ENCODE measurements at regions not wholly inside any gene's neighbourhood (a gene's known extent, or its start where the extent isn't known, plus 50 kb on each side); places are given as distances from the start of the nearest gene placed in this dataset.
A peak's percentile ranks its signal among the peaks of the same experiment; 100 is the strongest.

- POLR2A ChIA-PET: no interaction called here
- peaks cover 6 to 23% (median 19%) of the 10 kb centered on the region in 5 donors for H3K27me3 Mint-ChIP-seq
Observed at GRCh38 chr15:95168951-95169431, 937.6 kb downstream of the MCTP2 start.

GRCh38 chr15:95169541-95170459 is 938.4 kb downstream of the MCTP2 start:
- H3K27me3 Mint-ChIP-seq: peaks cover 6 to 23% (median 19%) of the 10 kb centered on the region in 5 donors
- H3K9me3 Mint-ChIP-seq: peaks cover 0 to 17% (median 4%) of the 10 kb centered on the region in 9 donors
- ATAC-seq: no peak

More at GRCh38 chr15:95168951-95169431, 937.6 kb downstream of the MCTP2 start:
- Mint-ChIP-seq H3K36me3 (peaks cover 0 to 4% (median 0%) of the 10 kb centered on the region in 3 donors), H3K4me1 (no peaks in the 10 kb centered on the region), H3K4me3 (no peak overlapping the region), H3K9me3 (peaks cover 0 to 17% (median 4%) of the 10 kb centered on the region in 9 donors), H3K27ac (no peak overlapping the region)
- ATAC-seq (no peak), DNase-seq (no peak)

GRCh38 chr15:95170561-95171380 is 939.4 kb downstream of the MCTP2 start:
- Mint-ChIP-seq H3K27ac (no peak overlapping the region), H3K4me1 (no peaks in the 10 kb centered on the region), H3K9me3 (peaks cover 0 to 17% (median 4%) of the 10 kb centered on the region in 9 donors), H3K36me3 (peaks cover 0 to 4% (median 0%) of the 10 kb centered on the region in 3 donors), H3K27me3 (peaks cover 6 to 23% (median 17%) of the 10 kb centered on the region in 5 donors), H3K4me3 (no peak overlapping the region)
- DNase-seq (no peak), ATAC-seq (no peak)
- POLR2A ChIA-PET: no interaction called here

More at GRCh38 chr15:95169541-95170459, 938.4 kb downstream of the MCTP2 start:
- POLR2A ChIA-PET: no interaction called here
- no peak for DNase-seq
- Mint-ChIP-seq H3K36me3 (peaks cover 0 to 4% (median 0%) of the 10 kb centered on the region in 3 donors), H3K4me1 (no peaks in the 10 kb centered on the region), H3K4me3 (no peak overlapping the region), H3K27ac (no peak overlapping the region)

- no peak for DNase-seq
- H3K36me3 Mint-ChIP-seq: peaks cover 0 to 4% (median 0%) of the 10 kb centered on the region in 3 donors
- H3K27ac Mint-ChIP-seq: no peak overlapping the region
- peaks cover 0 to 12% (median 4%) of the 10 kb centered on the region in 9 donors for H3K9me3 Mint-ChIP-seq
- peaks cover 6 to 20% (median 15%) of the 10 kb centered on the region in 5 donors for H3K27me3 Mint-ChIP-seq
- no peaks in the 10 kb centered on the region for H3K4me1 Mint-ChIP-seq
- no peak for ATAC-seq
- POLR2A ChIA-PET: no interaction called here
- H3K4me3 Mint-ChIP-seq: no peak overlapping the region
Observed at GRCh38 chr15:95171564-95171963, 940.2 kb downstream of the MCTP2 start.

GRCh38 chr15:95174301-95175259 is 943.2 kb downstream of the MCTP2 start:
- H3K4me1 Mint-ChIP-seq: no peaks in the 10 kb centered on the region
- peaks cover 5 to 17% (median 15%) of the 10 kb centered on the region in 5 donors for H3K27me3 Mint-ChIP-seq
- DNase-seq (no peak), ATAC-seq (no peak)
- POLR2A ChIA-PET: no interaction called here
- peaks cover 0 to 4% (median 0%) of the 10 kb centered on the region in 9 donors for H3K9me3 Mint-ChIP-seq
- peak overlapping the region in 1 of 10 donors; percentile 38 for H3K4me3 Mint-ChIP-seq
- H3K27ac Mint-ChIP-seq: no peak overlapping the region
- H3K36me3 Mint-ChIP-seq: no peaks in the 10 kb centered on the region

GRCh38 chr15:95175914-95176658 is 944.7 kb downstream of the MCTP2 start:
- H3K4me3 Mint-ChIP-seq: no peak overlapping the region
- POLR2A ChIA-PET: no interaction called here

GRCh38 chr15:95176794-95177577 is 945.6 kb downstream of the MCTP2 start:
- Mint-ChIP-seq H3K4me1 (no peaks in the 10 kb centered on the region), H3K4me3 (no peak overlapping the region), H3K27me3 (peaks cover 0 to 8% (median 3%) of the 10 kb centered on the region in 5 donors), H3K36me3 (peaks cover 0 to 13% (median 0%) of the 10 kb centered on the region in 3 donors), H3K27ac (no peak overlapping the region), H3K9me3 (peaks cover 0 to 20% (median 10%) of the 10 kb centered on the region in 9 donors)
- no peak for ATAC-seq
- DNase-seq: no peak
- POLR2A ChIA-PET: no interaction called here

More at GRCh38 chr15:95175914-95176658, 944.7 kb downstream of the MCTP2 start:
- DNase-seq (no peak), ATAC-seq (no peak)
- H3K9me3 Mint-ChIP-seq: peaks cover 0 to 15% (median 9%) of the 10 kb centered on the region in 9 donors
- no peak overlapping the region for H3K27ac Mint-ChIP-seq
- peaks cover 0 to 13% (median 0%) of the 10 kb centered on the region in 3 donors for H3K36me3 Mint-ChIP-seq
- H3K4me1 Mint-ChIP-seq: no peaks in the 10 kb centered on the region
- peaks cover 4 to 12% (median 5%) of the 10 kb centered on the region in 5 donors for H3K27me3 Mint-ChIP-seq

GRCh38 chr15:95180530-95180929 is 949.2 kb downstream of the MCTP2 start:
- Mint-ChIP-seq H3K27me3 (peaks cover 0 to 4% (median 2%) of the 10 kb centered on the region in 5 donors), H3K4me1 (no peaks in the 10 kb centered on the region), H3K36me3 (peaks cover 0 to 13% (median 0%) of the 10 kb centered on the region in 3 donors), H3K27ac (no peak overlapping the region), H3K9me3 (peaks cover 0 to 20% (median 10%) of the 10 kb centered on the region in 9 donors), H3K4me3 (no peak overlapping the region)
- POLR2A ChIA-PET: no interaction called here
- ATAC-seq (no peak), DNase-seq (no peak)

GRCh38 chr15:95182091-95182490 is 950.7 kb downstream of the MCTP2 start:
- peaks cover 0 to 20% (median 10%) of the 10 kb centered on the region in 9 donors for H3K9me3 Mint-ChIP-seq
- DNase-seq (no peak), ATAC-seq (no peak)
- no peaks in the 10 kb centered on the region for H3K4me1 Mint-ChIP-seq
- peaks cover 0 to 13% (median 0%) of the 10 kb centered on the region in 3 donors for H3K36me3 Mint-ChIP-seq
- H3K27me3 Mint-ChIP-seq: peaks cover 0 to 3% (median 1%) of the 10 kb centered on the region in 5 donors
- H3K4me3 Mint-ChIP-seq: no peak overlapping the region
- POLR2A ChIA-PET: no interaction called here
- no peak overlapping the region for H3K27ac Mint-ChIP-seq

- Mint-ChIP-seq H3K27me3 (peaks cover 0 to 10% (median 0%) of the 10 kb centered on the region in 5 donors), H3K4me3 (no peak overlapping the region), H3K9me3 (peaks cover 0 to 9% (median 1%) of the 10 kb centered on the region in 9 donors), H3K27ac (no peak overlapping the region), H3K4me1 (no peaks in the 10 kb centered on the region), H3K36me3 (no peaks in the 10 kb centered on the region)
- ATAC-seq (no peak), DNase-seq (no peak)
- POLR2A ChIA-PET: no interaction called here
Observed at GRCh38 chr15:95192923-95193322, 961.6 kb downstream of the MCTP2 start.

GRCh38 chr15:95194746-95195145 is 963.4 kb downstream of the MCTP2 start:
- Mint-ChIP-seq H3K36me3 (no peaks in the 10 kb centered on the region), H3K9me3 (peaks cover 0 to 11% (median 5%) of the 10 kb centered on the region in 9 donors), H3K4me1 (no peaks in the 10 kb centered on the region), H3K4me3 (no peak overlapping the region), H3K27ac (no peak overlapping the region), H3K27me3 (peaks cover 0 to 14% (median 0%) of the 10 kb centered on the region in 5 donors)
- POLR2A ChIA-PET: no interaction called here
- ATAC-seq: no peak
- DNase-seq: no peak
